NCI-H748 (cell line): ENCODE measurements at regions not wholly inside any gene's neighbourhood (a gene's known extent, or its start where the extent isn't known, plus 50 kb on each side); places are given as distances from the start of the nearest gene placed in this dataset.
A peak's percentile ranks its signal among the peaks of the same experiment; 100 is the strongest.

ENCODE experiments used
- DNase-seq: peaks from one replicate; lab custom pipeline; 2025; ENCODE audit not compliant: unreplicated experiment; lab: John Stamatoyannopoulos, UW

DNA sequence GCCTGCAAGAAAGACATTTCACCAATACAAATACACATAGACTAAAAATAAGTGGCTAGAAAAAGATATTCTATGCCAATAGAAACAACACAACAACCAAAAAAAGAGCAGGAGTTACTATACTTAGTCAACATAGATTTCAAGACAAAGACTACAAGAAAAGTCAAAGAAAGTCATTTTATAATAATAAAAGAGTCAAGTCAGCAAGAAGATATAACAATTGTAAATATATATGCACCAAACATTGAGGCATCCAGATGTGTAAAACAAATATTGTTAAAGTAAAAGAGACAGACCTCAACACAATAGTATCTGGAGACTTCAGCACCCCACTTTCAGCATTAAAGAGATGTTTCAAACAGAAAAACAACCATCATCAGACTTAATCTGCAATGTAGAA lies 104.6 kb downstream of the AMY1C start:
- no peak for DNase-seq

DNA sequence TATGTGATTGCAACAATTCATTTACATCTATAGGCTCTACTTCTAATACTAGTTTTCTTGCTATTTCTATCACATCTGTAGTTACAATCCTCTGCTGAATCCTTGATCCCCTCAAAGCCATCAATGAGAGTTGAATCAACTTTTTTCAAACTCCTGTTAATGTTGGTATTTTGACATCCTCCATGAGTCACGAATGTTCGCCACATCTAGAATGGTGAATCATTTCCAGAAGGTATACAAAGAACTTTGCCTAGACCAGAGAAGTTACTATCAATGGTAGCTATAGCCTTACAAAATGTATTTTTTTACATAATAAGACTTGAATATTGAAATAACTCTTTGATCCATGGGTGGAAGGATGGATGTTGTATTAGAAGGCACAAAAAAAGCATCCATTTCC lies 110.0 kb downstream of the AMY1C start:
- no peak for DNase-seq

DNA sequence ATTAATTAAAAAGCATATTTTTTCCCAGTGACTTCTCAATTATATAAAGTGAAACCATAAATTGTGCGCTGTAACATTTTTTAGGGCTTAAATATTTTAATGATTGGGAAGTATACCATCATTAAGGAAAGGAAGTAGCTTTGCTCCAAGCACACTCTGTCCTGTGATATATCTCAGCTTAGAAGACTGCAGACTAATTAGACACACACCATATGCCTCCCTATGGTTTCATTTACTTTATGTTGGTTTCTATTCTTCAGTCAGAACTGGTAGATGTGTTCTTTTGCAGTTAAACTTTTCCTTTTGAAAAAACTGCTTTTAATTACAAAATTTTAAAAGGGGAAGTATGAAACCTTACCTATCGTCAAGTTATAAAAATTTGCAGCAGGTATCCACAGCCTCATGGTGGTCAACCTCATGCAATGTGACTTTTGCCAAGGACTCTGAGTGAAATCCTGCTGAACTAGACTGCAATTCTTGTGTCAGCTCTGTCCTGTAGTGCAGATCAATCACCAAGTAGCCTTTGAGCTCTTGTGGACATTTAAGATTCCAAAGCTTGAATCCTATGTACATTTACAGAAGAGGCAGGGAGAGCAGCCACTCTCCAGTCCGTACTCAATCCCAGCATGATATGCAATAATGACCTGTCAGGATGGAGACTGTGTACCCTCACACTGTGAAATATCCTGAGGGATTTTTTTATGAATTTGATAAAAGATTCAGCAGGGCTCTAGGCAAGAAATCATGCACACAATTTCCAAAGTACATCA lies 149.1 kb downstream of the AMY1C start:
- DNase-seq, result no peak

DNA sequence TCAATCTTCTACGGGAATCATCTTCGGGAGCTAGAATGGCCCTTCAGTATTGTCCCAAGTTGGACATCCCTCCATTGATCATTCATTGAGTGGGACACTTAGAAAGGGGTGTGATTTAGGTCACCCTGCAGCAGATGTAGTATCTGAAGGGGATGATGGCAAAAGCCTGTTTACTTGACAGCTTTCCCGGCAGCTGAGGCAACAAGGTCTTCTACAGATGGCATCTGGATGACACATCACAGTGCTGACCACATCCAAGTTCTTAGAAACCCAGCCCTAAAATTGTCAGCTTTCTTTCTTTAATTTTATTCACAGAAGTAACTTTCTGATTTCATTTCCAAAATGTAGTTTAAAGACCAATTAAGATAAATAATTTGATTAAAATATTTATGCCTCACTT lies 150.3 kb downstream of the AMY1C start:
- DNase-seq, result no peak

DNA sequence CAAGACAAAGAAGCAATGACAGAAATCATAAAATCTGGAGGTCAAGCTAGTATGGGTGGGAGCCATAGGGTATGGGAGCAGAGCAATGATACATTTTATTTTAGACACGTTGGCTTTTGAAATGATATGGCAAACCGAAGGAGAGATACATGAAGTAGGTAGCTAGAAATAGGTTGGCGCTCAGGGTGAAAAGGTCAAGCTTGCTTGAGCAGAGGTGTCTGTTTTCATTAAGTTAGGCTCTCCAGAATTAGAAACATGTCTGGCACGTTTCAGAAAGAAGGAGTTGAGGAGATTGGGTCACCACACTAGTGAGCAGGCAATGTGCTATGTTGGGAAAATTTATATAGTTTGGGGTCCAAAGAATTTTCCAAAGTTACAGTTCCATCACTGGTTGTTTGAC lies 151.4 kb downstream of the AMY1C start:
- no peak for DNase-seq

DNA sequence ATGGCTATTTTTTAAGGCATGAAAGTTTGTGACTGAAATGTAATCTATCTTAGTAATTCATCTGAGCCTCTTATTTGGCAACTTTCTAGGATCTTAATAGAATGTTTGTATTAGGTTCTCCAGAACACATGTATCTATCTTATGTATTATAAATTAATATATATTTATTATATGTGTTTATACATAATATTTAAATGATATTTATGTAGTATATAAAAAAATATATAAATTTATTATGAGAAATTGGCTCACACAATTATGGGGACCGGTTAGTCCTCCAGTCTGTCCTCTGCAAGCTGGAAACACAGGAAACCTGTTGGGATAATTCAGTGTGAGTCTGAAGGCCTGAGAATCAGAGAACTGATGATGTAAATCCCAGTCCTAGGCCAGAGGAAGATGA lies 155.7 kb downstream of the AMY1C start:
- no peak for DNase-seq

DNA sequence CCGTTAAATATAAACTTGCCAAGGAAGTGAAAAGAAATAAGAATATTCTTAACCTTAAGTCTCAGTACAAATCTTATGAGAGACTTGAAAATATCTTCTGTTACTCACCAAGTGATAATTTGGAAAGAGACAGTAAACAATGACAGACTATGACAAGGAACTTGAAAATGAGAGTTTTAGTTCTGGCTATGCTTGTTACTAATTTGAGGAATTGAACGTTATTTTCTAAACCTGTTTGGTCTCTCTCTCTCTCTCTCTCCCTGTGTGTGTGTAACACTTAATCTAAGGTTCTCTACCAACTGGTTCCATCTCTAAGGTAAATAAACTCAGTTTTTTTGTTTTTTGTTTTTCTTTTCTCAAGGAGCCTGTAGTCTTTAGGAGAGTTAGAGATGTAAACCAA lies 161.8 kb downstream of the AMY1C start:
- no peak for DNase-seq

DNA sequence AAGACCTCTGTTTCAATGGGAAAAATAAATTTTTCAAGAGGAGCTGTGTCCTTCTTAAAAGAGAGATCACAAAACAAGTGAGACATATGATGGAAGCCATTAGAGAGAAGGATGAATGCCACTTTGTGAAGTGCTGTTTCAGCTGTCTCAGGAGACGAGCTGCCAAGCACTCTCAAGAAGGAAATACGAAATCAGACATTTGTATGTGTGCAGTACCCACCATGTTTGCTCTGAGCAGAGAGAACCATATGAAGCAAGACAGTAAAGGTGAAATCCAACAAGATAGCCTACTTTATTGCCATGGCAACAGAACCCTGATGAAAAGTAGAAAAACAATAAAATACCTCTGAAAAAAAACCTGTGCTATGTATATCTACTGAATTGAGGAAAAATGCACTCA lies 168.1 kb downstream of the AMY1C start:
- peak; percentile 3 for DNase-seq

DNA sequence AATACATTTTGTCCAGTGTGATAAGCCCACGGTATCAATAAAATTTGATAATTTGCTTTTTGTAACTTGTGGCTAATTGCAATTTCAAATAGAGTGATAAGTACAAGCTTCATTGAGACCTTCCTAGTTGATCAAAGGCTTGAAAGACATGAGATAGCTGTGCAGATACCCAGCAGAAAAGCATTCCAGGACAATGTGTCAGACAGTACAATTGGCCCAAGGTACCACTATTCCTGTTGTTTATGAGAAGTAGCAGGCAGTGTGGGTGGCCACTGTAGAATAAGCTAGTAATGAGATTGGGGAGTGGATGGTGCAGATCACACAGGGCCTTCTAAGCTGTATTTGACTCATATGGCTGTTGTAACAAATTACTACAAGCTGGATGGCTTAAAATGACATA lies 182.2 kb downstream of the AMY1C start:
- no peak for DNase-seq

DNA sequence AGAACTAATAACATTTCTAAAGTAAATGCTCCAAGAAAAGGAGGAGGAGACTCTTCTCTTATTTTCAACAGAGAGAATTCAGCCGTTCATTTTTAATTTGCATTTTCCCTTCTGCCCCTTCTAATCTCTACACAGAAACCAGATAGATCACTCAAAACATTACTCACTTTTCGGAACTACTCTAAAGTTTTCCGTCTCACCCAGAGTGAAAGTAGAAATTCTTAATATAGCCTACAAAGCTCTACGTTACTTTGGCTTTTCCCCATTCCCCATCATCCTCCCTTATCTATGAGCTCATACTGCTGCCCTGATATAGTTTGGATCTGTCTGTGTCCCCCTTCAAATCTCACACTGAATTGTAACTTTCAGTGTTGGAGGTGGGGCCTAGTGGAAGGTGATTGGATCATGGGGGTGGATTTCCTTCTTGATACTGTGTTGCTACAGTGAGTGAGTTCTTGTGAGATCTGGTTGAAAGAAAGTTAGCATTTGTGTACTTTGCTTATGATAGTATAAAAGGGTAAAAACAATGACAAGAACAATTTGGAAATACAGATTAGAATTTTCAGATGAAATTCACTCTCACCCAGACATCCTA lies 188.2 kb downstream of the AMY1C start:
- no peak for DNase-seq

DNA sequence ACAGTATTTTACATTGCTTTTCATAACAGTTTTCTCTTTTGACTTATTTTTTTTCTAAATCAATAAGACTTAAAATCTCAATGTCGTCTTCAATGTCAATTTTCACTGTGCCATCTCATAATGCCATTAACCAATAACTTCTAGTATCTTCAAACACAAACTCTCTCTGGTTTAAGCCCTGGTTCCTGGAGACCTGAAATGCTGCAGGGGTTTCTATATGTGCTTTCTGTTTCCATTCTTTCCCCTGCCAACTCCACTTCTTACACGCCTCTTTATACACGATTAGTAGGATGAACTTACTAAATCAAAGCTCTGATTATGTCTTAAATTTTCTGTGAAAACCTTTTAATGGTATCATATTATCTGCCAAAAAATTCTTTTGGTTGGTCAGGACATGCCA lies 191.4 kb downstream of the AMY1C start:
- no peak for DNase-seq

DNA sequence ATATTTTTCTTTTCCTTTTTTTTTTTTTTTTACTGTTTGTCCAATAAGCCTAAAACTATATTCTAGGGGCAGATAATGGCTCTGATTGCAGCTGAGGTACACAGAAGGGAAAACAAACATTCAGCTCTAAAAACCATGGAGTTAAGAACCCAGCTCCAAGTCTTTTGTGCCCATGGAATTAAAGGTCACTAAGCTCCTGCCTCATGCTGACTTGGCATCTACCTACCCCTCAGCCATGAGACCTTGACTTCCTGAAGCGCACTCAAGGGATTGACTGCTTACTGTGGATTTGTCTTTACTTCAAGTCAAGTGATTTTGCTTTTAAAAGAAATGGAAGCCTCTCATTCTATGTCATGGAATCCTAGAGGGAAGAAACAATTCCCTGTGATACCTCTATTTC lies 192.3 kb downstream of the AMY1C start:
- no peak for DNase-seq

DNA sequence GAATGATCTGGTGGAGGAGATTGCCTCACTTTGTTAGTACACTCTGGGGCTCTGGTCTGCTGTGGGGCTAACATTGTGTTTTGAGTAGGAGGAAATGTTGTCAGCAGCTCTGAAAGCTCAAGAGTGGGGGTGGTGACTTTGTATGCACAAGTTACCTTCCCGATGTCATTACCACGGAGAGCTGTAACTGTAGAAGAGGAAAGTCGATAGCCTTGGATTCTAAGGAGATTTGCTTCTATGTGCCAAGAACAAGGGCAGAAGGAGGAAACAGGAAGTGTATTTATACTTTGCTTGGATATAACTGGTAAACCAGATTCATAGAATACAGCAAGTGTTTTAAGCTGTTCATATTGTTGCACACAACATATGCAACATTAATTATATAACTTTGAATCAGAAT lies 196.1 kb downstream of the AMY1C start:
- no peak for DNase-seq

DNA sequence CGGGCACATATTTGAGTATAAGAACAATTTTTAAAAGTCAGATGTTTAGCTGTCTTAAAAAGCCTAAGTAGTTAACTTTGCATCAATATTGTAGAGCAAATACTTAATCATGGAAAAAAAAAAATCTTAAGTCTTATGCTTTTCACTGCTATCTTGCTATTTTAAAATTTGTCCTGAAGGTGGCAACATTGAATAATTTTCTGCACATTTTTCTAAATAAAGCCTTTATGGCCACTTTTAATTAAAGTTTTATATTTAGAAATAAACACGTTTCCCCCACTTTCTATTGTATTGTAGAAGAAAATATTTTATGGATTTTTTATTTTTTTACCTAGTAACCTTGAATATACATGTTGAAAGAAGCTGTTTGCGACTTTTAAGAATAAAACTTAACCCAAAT lies 198.8 kb downstream of the AMY1C start:
- DNase-seq, result peak; percentile 32

DNA sequence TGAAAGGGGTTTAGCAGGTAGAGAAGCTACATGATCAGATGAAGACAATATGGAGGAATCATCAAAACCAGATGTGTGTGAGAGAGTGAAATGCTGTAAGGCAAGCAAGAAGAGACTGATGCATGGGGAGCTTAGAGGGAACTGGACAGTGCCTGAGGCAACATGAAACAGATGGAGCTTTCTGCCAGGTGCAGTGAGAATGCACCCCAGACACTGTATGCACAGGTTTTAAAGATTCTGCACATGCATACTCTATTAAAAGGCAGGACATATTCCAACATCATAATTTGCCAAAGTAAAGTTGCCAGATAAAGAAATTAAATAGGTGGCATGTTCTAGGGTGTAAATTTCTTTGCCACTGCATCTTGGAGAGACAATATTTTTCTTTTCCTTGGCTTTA lies 200.1 kb downstream of the AMY1C start:
- DNase-seq, result peak; percentile 36

DNA sequence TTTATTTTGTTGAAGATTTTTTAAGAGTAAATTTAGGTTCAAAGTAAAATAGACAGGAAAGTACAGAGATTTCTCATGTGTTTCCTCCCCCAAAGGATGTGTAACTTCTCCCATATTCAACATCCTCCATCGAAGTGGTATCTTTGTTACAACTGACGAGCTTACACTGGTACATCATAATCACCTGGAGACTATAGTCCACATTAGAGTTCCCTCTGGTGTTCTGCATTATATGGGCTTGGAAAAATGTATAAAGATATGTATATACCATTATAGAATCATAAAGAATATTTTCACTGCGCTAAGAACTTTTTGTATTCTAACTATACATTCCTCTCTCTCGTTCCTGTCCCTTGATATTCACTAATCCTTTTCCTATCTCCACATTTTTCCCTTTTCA lies 203.7 kb downstream of the AMY1C start:
- DNase-seq, result no peak

DNA sequence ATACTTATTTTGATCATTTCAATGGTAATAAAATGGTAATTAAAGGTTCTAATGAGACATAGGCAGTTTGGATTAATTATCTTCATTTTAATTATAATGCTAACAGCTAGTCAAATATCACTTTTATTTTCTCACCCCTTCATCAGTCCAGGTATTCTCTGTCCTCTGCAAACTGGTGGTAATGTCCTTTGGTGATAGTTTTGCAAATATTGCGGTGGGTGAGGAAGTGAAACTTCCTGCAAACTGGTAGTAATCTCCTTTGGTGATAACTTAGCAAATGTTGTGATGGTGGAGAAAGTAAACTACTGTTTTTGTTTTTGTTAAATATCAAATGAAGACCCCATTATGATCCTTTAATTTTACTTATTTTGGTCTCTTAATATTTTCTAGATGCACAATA lies 209.0 kb downstream of the AMY1C start:
- no peak for DNase-seq

DNA sequence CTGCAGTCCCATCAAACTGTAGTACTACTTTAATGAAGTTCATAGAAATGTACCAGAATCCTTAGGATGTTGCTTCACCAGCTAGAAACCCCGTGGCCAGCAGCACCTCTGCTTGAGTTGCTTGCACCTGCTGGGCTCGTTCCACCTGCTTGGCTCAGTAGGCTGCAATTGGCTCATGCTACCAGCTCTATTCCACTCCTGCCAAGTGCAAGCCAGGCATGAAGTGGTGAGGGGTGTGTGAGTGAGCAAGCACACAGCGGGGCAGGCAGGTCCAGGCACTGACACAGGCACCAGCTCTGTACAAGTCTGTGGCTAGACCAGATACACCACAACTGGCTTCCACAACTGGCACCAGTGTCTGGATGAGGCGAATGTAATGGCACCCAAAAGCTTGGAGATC lies 209.9 kb downstream of the AMY1C start:
- no peak for DNase-seq

DNA sequence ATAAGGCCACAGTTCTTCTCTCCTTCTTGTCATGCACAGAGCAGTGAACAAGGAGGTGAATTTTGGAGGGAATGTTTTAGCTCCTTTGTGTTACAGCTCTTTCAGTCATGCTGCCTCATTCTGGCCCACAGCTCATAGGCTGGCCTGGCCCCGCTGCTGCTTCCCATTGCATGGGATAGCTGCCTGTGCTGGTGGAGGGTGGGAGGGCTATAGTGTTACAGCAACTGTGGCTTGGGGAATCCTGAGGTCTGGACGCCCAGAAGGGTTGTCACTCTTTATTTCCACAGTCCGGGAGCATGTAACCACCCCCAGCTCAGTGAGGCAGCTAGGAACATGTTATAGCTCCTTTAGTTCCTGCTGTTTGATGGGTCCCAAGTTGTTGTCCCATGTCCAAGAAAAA lies 210.3 kb downstream of the AMY1C start:
- DNase-seq, result no peak

DNA sequence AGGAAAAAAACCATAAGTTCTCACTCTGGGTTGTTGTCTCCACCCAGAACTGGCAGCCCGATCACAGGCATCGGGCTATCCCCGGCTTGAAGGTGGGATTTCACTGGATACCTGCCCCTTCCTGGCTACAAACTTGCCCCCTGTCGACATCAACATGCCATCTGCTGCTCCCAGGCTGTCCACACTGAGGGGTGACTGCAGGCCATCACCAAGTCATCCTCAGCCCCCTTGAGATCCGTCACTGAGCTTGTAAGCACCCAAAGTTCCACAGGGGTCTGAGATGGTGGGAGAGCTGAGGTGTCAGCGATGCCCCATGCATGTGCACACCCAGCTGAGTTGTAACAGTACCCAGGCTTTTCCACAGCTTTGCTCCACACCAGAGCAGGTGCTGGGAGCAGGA lies 211.0 kb downstream of the AMY1C start:
- no peak for DNase-seq

DNA sequence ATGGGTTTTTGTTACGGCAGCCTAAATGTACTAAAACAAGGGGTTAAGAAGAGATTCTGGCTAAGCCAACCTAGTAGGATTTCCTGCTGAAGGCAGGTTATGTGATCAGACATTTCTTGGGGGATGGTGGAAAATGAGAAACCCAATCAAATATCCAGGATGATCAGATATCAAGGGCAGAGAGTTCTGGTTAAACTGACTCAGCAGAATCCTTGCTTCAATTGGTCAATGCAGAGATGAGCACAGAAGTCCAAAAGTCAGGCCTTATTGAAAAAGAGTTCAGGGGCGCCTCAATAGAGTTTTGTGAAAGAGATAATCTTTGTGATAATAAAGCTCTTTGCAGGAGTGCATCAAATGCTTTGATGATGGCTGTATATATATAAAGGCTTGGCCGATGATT lies 237.1 kb downstream of the AMY1C start:
- no peak for DNase-seq

DNA sequence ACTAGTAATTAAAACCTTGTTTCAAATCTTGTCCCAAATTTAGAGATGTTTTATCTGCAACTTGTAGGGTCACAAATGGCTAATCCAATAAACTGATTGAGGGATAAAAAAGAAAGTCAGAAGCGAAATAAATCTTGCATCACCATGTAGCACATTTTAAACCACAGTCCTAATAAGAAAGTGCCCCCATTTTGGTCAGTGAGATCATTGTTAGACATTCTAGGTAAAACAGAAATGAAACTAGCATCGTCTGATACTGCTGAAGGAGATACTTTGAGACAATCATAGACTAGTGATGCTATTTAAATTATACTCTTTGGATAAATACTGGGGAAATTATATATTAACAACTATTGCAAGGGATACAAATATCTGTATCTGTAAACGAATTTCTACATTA lies 247.9 kb downstream of the AMY1C start:
- DNase-seq, result no peak
